ENCODE measurements at regions not wholly inside any gene's neighbourhood (a gene's known extent, or its start where the extent isn't known, plus 50 kb on each side); places are given as distances from the start of the nearest gene placed in this dataset. TPM values are rescaled to one million over a fixed set of nuclear protein-coding genes. Genes with fewer than 3 reads are reported as not detected.

- H3K4me2 ChIP-seq (ENCODE audit: insufficient read depth, low read length), result no peak overlapping the region
- H3K27ac ChIP-seq (ENCODE audit: low read depth, low read length), result no peak overlapping the region
- peaks cover 11% of the 10 kb centered on the region for H3K4me1 ChIP-seq (ENCODE audit: insufficient read depth, low read length)
- TF ChIP-seq CTCF (IDR thresholded peaks at IDR 0.05; ENCODE audit: extremely low read depth, low read depth, low read length), result no peak
- H4K20me1 ChIP-seq (ENCODE audit: insufficient read depth, low read length), result no peaks in the 10 kb centered on the region
- H2AFZ ChIP-seq (ENCODE audit: low read length), result no peak overlapping the region
- no peaks in the 10 kb centered on the region for H3K36me3 ChIP-seq (ENCODE audit: insufficient read depth, low read length)
- H3K79me2 ChIP-seq (ENCODE audit: insufficient read depth, low read length), result no peaks in the 10 kb centered on the region
- no peak for DNase-seq (ENCODE audit: insufficient read length, low spot score, missing footprints)
- no peak overlapping the region for H3K4me3 ChIP-seq (ENCODE audit: insufficient read depth, low read length)
- no peaks in the 10 kb centered on the region for H3K27me3 ChIP-seq (ENCODE audit: insufficient read depth, low read length)
- no peaks in the 10 kb centered on the region for H3K9me3 ChIP-seq (ENCODE audit: low read depth, low read length)
These were observed 52.7 kb upstream of the PDZRN3 start for GRCh38 chr3:73677336-73678024.

Small RNA genes lying in the stretch of these regions (small RNA-seq; reads per million reads assigned to genes)
- gene RF00017, result not detected

All from osteoblast (primary cell).